Endodermal cell (in vitro differentiated cells): ENCODE measurements at regions not wholly inside any gene's neighbourhood (a gene's known extent, or its start where the extent isn't known, plus 50 kb on each side); places are given as distances from the start of the nearest gene placed in this dataset.

Experiments
- DNase-seq: peaks from one replicate; pipeline ENCODE4 v3.0.0-alpha.2; 2017
- H3K27ac ChIP-seq: 2 replicates; pipeline ENCODE4 v1.5.1; 2013; ENCODE audit warnings: mild to moderate bottlenecking, low read depth, low read length, moderate library complexity
- H3K27me3 ChIP-seq: 2 replicates; pipeline ENCODE4 v1.6.1; 2013; ENCODE audit warnings: mild to moderate bottlenecking, low read length, moderate library complexity; ENCODE audit not compliant: insufficient read depth, control insufficient read depth, poor library complexity, severe bottlenecking
- H3K36me3 ChIP-seq: 2 replicates; pipeline ENCODE4 v1.7.0; 2013; ENCODE audit warnings: mild to moderate bottlenecking, low read length, moderate library complexity; ENCODE audit not compliant: control insufficient read depth, insufficient read depth
- H3K4me1 ChIP-seq: one replicate; pipeline ENCODE4 v1.7.0; 2013; ENCODE audit warnings: low read length; ENCODE audit not compliant: control insufficient read depth, insufficient read depth
- H3K4me3 ChIP-seq: 2 replicates; pipeline ENCODE4 v1.5.1; 2013; ENCODE audit warnings: mild to moderate bottlenecking, low read length, moderate library complexity
- H3K9ac ChIP-seq: 2 replicates; pipeline ENCODE4 v1.6.1; 2013; ENCODE audit warnings: mild to moderate bottlenecking, low read length, moderate library complexity; ENCODE audit not compliant: poor library complexity, severe bottlenecking; ENCODE audit errors: extremely low read depth
- H3K9me3 ChIP-seq: 2 replicates; pipeline ENCODE4 v1.6.1; 2013; ENCODE audit warnings: mild to moderate bottlenecking, low read length, moderate library complexity; ENCODE audit not compliant: control insufficient read depth
- H3K27ac Mint-ChIP-seq: 2 replicates; pipeline ENCODE4 v1.8.0; 2020; ENCODE audit warnings: mixed read lengths
- H3K27me3 Mint-ChIP-seq: 2 replicates; pipeline ENCODE4 v1.8.0; 2021; ENCODE audit warnings: mild to moderate bottlenecking, mixed read lengths; ENCODE audit not compliant: insufficient read depth
- H3K36me3 Mint-ChIP-seq: 2 replicates; pipeline ENCODE4 v1.8.0; 2020; ENCODE audit warnings: low read depth, mixed read lengths
- H3K4me1 Mint-ChIP-seq: 2 replicates; pipeline ENCODE4 v1.8.0; 2020; ENCODE audit warnings: mixed read lengths
- H3K4me3 Mint-ChIP-seq: 2 replicates; pipeline ENCODE4 v1.8.0; 2020; ENCODE audit warnings: mild to moderate bottlenecking, moderate library complexity, mixed read lengths
- H3K9me3 Mint-ChIP-seq: 2 replicates; pipeline ENCODE4 v1.8.0; 2020; ENCODE audit warnings: mild to moderate bottlenecking, mixed read lengths
- CTCF ChIP-seq: fragments of 200-600 bp; sonication (generic); conservative IDR thresholded peaks from 2 replicates; pipeline ENCODE4 v1.5.0; 2021; ENCODE audit warnings: antibody characterized with exemption, mild to moderate bottlenecking
- WGBS, 2 experiments: methylation state at CpG; one replicate each; pipeline versions ENCODE4 v1.1.5 to v1.1.7; 2013; ENCODE audit warnings: missing lambda C conversion rate in 2 of 2, mixed read lengths in 1 of 2; ENCODE audit not compliant: insufficient coverage in 1 of 2, insufficient read length in 1 of 2; 5-methylcytosine and 5-hydroxymethylcytosine counted together

- 100% methylated on average over 1 of the region's 1 CpG; no CpG with 5 or more reads in 1 of the 2 experiments for WGBS, 2 experiments
- peaks cover 9% of the 10 kb centered on the region for H3K4me1 ChIP-seq
- Mint-ChIP-seq H3K27ac (no peak overlapping the region), H3K27me3 (peaks cover 2% of the 10 kb centered on the region), H3K4me3 (no peak overlapping the region), H3K36me3 (no peaks in the 10 kb centered on the region), H3K4me1 (peaks cover 19% of the 10 kb centered on the region), H3K9me3 (peaks cover 17% of the 10 kb centered on the region)
- H3K9ac ChIP-seq = no peak overlapping the region
- no peak for TF ChIP-seq CTCF
- no peak for DNase-seq
- H3K9me3 ChIP-seq = no peaks in the 10 kb centered on the region
- H3K27me3 ChIP-seq = no peaks in the 10 kb centered on the region
- peak overlapping the region; percentile 30 for H3K4me3 ChIP-seq
- H3K27ac ChIP-seq = no peak overlapping the region
- no peaks in the 10 kb centered on the region for H3K36me3 ChIP-seq
These were observed 264.7 kb upstream of the CCNG1 start for GRCh38 chr5:163172540-163173338.

- no peak overlapping the region for H3K4me3 Mint-ChIP-seq
- H3K27ac Mint-ChIP-seq = no peak overlapping the region
- no peaks in the 10 kb centered on the region for H3K36me3 Mint-ChIP-seq
- Histone ChIP-seq H3K27me3 (no peaks in the 10 kb centered on the region), H3K27ac (no peak overlapping the region), H3K36me3 (no peaks in the 10 kb centered on the region), H3K4me1 (peaks cover 9% of the 10 kb centered on the region), H3K9ac (no peak overlapping the region), H3K9me3 (no peaks in the 10 kb centered on the region), H3K4me3 (no peak overlapping the region)
- DNase-seq = no peak
- no peaks in the 10 kb centered on the region for H3K27me3 Mint-ChIP-seq
- 85 to 91% methylated on average over 1 to 3 of the region's 3 CpGs for WGBS, 2 experiments
- H3K4me1 Mint-ChIP-seq = peaks cover 25% of the 10 kb centered on the region
- TF ChIP-seq CTCF = no peak
- no peaks in the 10 kb centered on the region for H3K9me3 Mint-ChIP-seq
These were observed 259.4 kb upstream of the CCNG1 start for GRCh38 chr5:163177971-163178370.

GRCh38 chr5:163185315-163185714 lies 252.1 kb upstream of the CCNG1 start:
- peaks cover 13% of the 10 kb centered on the region for H3K4me1 Mint-ChIP-seq
- H3K27me3 Mint-ChIP-seq = no peaks in the 10 kb centered on the region
- no peak overlapping the region for H3K4me3 Mint-ChIP-seq
- no peak for TF ChIP-seq CTCF
- WGBS, 2 experiments = 94 to 95% methylated on average over 3 to 4 of the region's 4 CpGs
- Histone ChIP-seq H3K9ac (no peak overlapping the region), H3K4me3 (no peak overlapping the region), H3K27ac (no peak overlapping the region), H3K36me3 (no peaks in the 10 kb centered on the region), H3K9me3 (peaks cover 28% of the 10 kb centered on the region), H3K27me3 (no peaks in the 10 kb centered on the region), H3K4me1 (peaks cover 6% of the 10 kb centered on the region)
- peaks cover 21% of the 10 kb centered on the region for H3K9me3 Mint-ChIP-seq
- DNase-seq = no peak
- H3K36me3 Mint-ChIP-seq = peaks cover 18% of the 10 kb centered on the region
- no peak overlapping the region for H3K27ac Mint-ChIP-seq
